ENCODE measurements at regions not wholly inside any gene's neighbourhood (a gene's known extent, or its start where the extent isn't known, plus 50 kb on each side); places are given as distances from the start of the nearest gene placed in this dataset.

- peaks cover 0 to 5% of the 10 kb centered on the region in 2 experiments; a peak in 2 of 5 replicates for H3K4me1 ChIP-seq (replicated peaks in 1 of 2; ENCODE audit: control insufficient read depth in 2 of 2, insufficient read depth in 2 of 2, low read length in 2 of 2)
- no peaks in the 10 kb centered on the region for H4K20me1 ChIP-seq (replicated peaks; ENCODE audit: control insufficient read depth, insufficient read depth, low read length)
- FAIRE-seq (no peak), DNase-seq (ENCODE audit: extremely low read depth in 1 of 4, low spot score in 3 of 4) (no peak), ATAC-seq (no peak)
- no peaks in the 10 kb centered on the region for H3K27me3 ChIP-seq (ENCODE audit: control insufficient read depth in 2 of 2, insufficient read depth in 2 of 2, low read length in 2 of 2)
- H2AFZ ChIP-seq (ENCODE audit: low read depth, low read length) = no peak overlapping the region
- CTCF ChIA-PET (ENCODE audit: low intra/inter-chr PET ratio) = no interaction called here
- in situ Hi-C loops (cut with MboI) (no loop called here), intact Hi-C loops (cut with micrococcal nuclease) (no loop called here)
- TF ChIP-seq IFI16 (CRISPR knock-in tag; IDR thresholded peaks at IDR 0.05) = no peak
- no peak for TF ChIP-seq KDM4B (IDR thresholded peaks at IDR 0.05; ENCODE audit: borderline replicate concordance in 2 of 2, low read depth in 1 of 2)
- H3K79me2 ChIP-seq (ENCODE audit: control insufficient read depth, insufficient read depth, low read length) = no peaks in the 10 kb centered on the region
- no peak overlapping the region for H3K4me3 ChIP-seq
- WGBS (ENCODE audit: insufficient coverage, low coverage, missing lambda C conversion rate) = 17% methylated on average over 6 of the region's 6 CpGs
- H3K4me2 ChIP-seq (ENCODE audit: insufficient read depth, low read length) = no peak overlapping the region
- no peak overlapping the region for H3K27ac ChIP-seq (ENCODE audit: extremely low read depth, low read depth, low read length)
- no TSS peak for BruUV-seq (replicated peaks)
- POLR2A ChIA-PET = no interaction called here
- no peaks in the 10 kb centered on the region for H3K36me3 ChIP-seq (ENCODE audit: control insufficient read depth, insufficient read depth, low read length)
- H3K9me1 ChIP-seq (ENCODE audit: control insufficient read depth, insufficient read depth, low read length) = no peaks in the 10 kb centered on the region
- no peak overlapping the region for H3K9ac ChIP-seq (ENCODE audit: insufficient read depth in 1 of 2, low read depth in 2 of 2, low read length in 2 of 2)
- no peaks in the 10 kb centered on the region for H3K9me3 ChIP-seq (replicated peaks; ENCODE audit: control insufficient read depth, insufficient read depth, low read depth, low read length)
Measured at GRCh38 chr16:59351305-59351903, 617.3 kb upstream of the GOT2 start.

GRCh38 chr16:59350670-59351069 lies 616.6 kb upstream of the GOT2 start:
- 27% methylated on average over 2 of the region's 2 CpGs for WGBS (ENCODE audit: insufficient coverage, low coverage, missing lambda C conversion rate)
- H4K20me1 ChIP-seq (replicated peaks; ENCODE audit: control insufficient read depth, insufficient read depth, low read length) = no peaks in the 10 kb centered on the region
- H3K36me3 ChIP-seq (ENCODE audit: control insufficient read depth, insufficient read depth, low read length) = no peaks in the 10 kb centered on the region
- no peak for TF ChIP-seq SMARCA5 (IDR thresholded peaks at IDR 0.05)
- TF ChIP-seq FOXJ2 (tag; IDR thresholded peaks at IDR 0.05) = no peak
- TF ChIP-seq SLC30A9 (CRISPR knock-in tag; IDR thresholded peaks at IDR 0.05) = no peak
- TF ChIP-seq ILK (tag; IDR thresholded peaks at IDR 0.05; ENCODE audit: borderline replicate concordance, low read depth) = no peak
- TF ChIP-seq KLF1 (tag; IDR thresholded peaks at IDR 0.05) = no peak
- TF ChIP-seq EZH2 (IDR thresholded peaks at IDR 0.05; ENCODE audit: borderline replicate concordance, low read depth, low read length) = no peak
- TF ChIP-seq ZNF589 (CRISPR knock-in tag; IDR thresholded peaks at IDR 0.05; ENCODE audit: low read depth) = no peak
- TF ChIP-seq ETV5 (CRISPR knock-in tag; IDR thresholded peaks at IDR 0.05; ENCODE audit: low read depth) = no peak
- no peaks in the 10 kb centered on the region for H3K9me1 ChIP-seq (ENCODE audit: control insufficient read depth, insufficient read depth, low read length)
- ATAC-seq (no peak), FAIRE-seq (no peak), DNase-seq (ENCODE audit: extremely low read depth in 1 of 4, low spot score in 3 of 4) (no peak)
- H3K79me2 ChIP-seq (ENCODE audit: control insufficient read depth, insufficient read depth, low read length) = no peaks in the 10 kb centered on the region
- H2AFZ ChIP-seq (ENCODE audit: low read depth, low read length) = no peak overlapping the region
- ChIA-PET CTCF (ENCODE audit: low intra/inter-chr PET ratio) (no interaction called here), POLR2A (no interaction called here)
- H3K4me1 ChIP-seq (replicated peaks in 1 of 2; ENCODE audit: control insufficient read depth in 2 of 2, insufficient read depth in 2 of 2, low read length in 2 of 2) = peaks cover 0 to 3% of the 10 kb centered on the region in 2 experiments; a peak in 2 of 5 replicates
- no peak overlapping the region for H3K9ac ChIP-seq (ENCODE audit: insufficient read depth in 1 of 2, low read depth in 2 of 2, low read length in 2 of 2)
- no peak overlapping the region for H3K4me2 ChIP-seq (ENCODE audit: insufficient read depth, low read length)
- no peak overlapping the region for H3K4me3 ChIP-seq
- no TSS peak for BruUV-seq (replicated peaks)
- H3K9me3 ChIP-seq (replicated peaks; ENCODE audit: control insufficient read depth, insufficient read depth, low read depth, low read length) = no peaks in the 10 kb centered on the region
- H3K27ac ChIP-seq (ENCODE audit: extremely low read depth, low read depth, low read length) = no peak overlapping the region
- in situ Hi-C loops (cut with MboI) = no loop called here
- no peaks in the 10 kb centered on the region for H3K27me3 ChIP-seq (ENCODE audit: control insufficient read depth in 2 of 2, insufficient read depth in 2 of 2, low read length in 2 of 2)
- intact Hi-C loops (cut with micrococcal nuclease) = no loop called here
